Aorta (tissue), 5 donors: ENCODE measurements at regions not wholly inside any gene's neighbourhood (a gene's known extent, or its start where the extent isn't known, plus 50 kb on each side); places are given as distances from the start of the nearest gene placed in this dataset.

Experiments used
- ATAC-seq: fragments of 200-7000 bp; cut with Tn5 transposase; one replicate; pipeline ENCODE4 v1.9.1; 2022; ENCODE audit warnings: moderate library complexity; ENCODE audit not compliant: low FRiP score
- DNase-seq, 2 donors: peaks; one replicate each; pipeline ENCODE4 v3.0.0-alpha.2; 2020
- H3K27ac ChIP-seq, 2 donors: one replicate each; pipeline ENCODE4 v1.5.1; 2013; ENCODE audit warnings: low read length in 2 of 2, mild to moderate bottlenecking in 2 of 2, moderate library complexity in 2 of 2, control low read depth in 1 of 2, inconsistent platforms in 1 of 2, low read depth in 1 of 2
- H3K27me3 ChIP-seq, 2 donors: one replicate each; pipeline ENCODE4 v1.6.1; 2013; ENCODE audit warnings: control low read depth in 1 of 2, low read length in 1 of 2, mild to moderate bottlenecking in 1 of 2, moderate library complexity in 1 of 2; ENCODE audit not compliant: insufficient read depth in 2 of 2, control insufficient read depth in 1 of 2
- H3K36me3 ChIP-seq, 2 donors: one replicate each; pipeline ENCODE4 v1.6.1; 2013; ENCODE audit warnings: control low read depth in 1 of 2, low read length in 1 of 2, mild to moderate bottlenecking in 1 of 2; ENCODE audit not compliant: insufficient read depth in 2 of 2, control insufficient read depth in 1 of 2
- H3K4me1 ChIP-seq, 2 donors: one replicate each; pipeline ENCODE4 v1.6.1; 2013; ENCODE audit warnings: low read length in 2 of 2, control low read depth in 1 of 2, mild to moderate bottlenecking in 1 of 2, moderate library complexity in 1 of 2; ENCODE audit not compliant: insufficient read depth in 2 of 2, control insufficient read depth in 1 of 2
- H3K4me3 ChIP-seq, 2 donors: one replicate each; pipeline ENCODE4 v1.5.1; 2013; ENCODE audit warnings: low read length in 2 of 2, control low read depth in 1 of 2, mild to moderate bottlenecking in 1 of 2
- H3K9me3 ChIP-seq: one replicate; pipeline ENCODE4 v1.6.1; 2013; ENCODE audit warnings: mild to moderate bottlenecking, low read length; ENCODE audit not compliant: control insufficient read depth
- WGBS, 2 donors: extraction: QIAGEN DNeasy Blood & Tissue Kit; methylation state at CpG; one replicate each; pipeline ENCODE4 v1.1.7; 2013; 5-methylcytosine and 5-hydroxymethylcytosine counted together
- intact Hi-C, 2 donors: fragments of 100-400 bp; cut with DNase I; formaldehyde crosslinking; loops; one replicate each; pipeline versions ENCODE4 v1.14.2 to v1.15.0; 2022
- donor health status: healthy with polysubstance abuse.
- donor health status: Bipolar disorder and iron deficiency.
- donor health status: DM: no; HTN: no; CAD: no.
- donor health status: DM: no; HTN: no; CAD: no.
- donor health status: DM: yes; HTN: yes; CAD: no.

DNA sequence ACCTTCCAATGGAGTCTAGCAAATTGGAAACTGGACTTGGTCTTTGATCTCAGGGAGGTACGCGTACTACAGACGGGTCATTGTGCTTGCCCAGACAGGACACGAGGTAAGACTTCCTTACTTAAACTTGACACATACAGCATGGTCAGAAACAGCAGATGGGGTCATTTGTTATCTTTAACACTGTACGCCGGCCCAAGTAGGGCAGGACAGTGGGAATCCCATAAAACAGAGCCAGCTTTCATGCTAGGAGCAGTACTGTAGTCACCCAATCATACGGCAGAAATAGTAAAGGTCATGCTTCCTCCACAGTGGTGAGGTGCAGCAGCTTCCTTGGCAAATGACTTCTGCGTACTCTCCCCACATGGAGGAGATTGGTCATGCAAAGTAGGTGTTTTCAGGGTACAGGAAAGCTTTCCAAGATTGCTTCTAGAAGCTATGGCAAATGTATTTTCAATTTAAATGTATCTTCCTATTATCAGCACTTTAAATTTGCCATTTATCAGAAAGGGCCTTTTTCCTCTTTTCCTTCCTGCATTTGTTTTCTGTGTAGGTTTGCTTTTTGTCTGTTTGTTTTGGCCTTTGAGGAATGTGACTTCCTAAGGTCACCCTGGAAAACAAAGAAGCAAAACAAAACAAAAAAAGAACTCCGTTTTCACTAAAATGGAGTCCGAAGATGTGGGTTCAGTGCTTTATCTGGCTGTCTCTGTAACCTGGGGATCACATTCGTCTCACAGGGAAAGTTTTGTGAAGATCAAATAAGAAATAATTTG lies 74.0 kb upstream of the DSG1 start:
- WGBS, 2 donors = 84 to 89% methylated on average over 11 of the region's 11 CpGs

GRCh38 chr18:31244771-31245394 lies 73.1 kb upstream of the DSG1 start:
- Histone ChIP-seq H3K27ac (no peak overlapping the region), H3K4me3 (no peak overlapping the region), H3K4me1 (no peaks in the 10 kb centered on the region), H3K9me3 (peaks cover 2% of the 10 kb centered on the region), H3K27me3 (no peaks in the 10 kb centered on the region), H3K36me3 (no peaks in the 10 kb centered on the region)
- 36% methylated on average over 7 of the region's 7 CpGs for WGBS, 2 donors
- intact Hi-C loops = no loop called here
- DNase-seq (no peak), ATAC-seq (no peak)

More for the DNA sequence above, 74.0 kb upstream of the DSG1 start:
- Histone ChIP-seq H3K4me3 (no peak overlapping the region), H3K27ac (no peak overlapping the region), H3K9me3 (peaks cover 2% of the 10 kb centered on the region), H3K36me3 (no peaks in the 10 kb centered on the region), H3K4me1 (no peaks in the 10 kb centered on the region), H3K27me3 (no peaks in the 10 kb centered on the region)
- DNase-seq (no peak), ATAC-seq (no peak)
- intact Hi-C loops = no loop called here

DNA sequence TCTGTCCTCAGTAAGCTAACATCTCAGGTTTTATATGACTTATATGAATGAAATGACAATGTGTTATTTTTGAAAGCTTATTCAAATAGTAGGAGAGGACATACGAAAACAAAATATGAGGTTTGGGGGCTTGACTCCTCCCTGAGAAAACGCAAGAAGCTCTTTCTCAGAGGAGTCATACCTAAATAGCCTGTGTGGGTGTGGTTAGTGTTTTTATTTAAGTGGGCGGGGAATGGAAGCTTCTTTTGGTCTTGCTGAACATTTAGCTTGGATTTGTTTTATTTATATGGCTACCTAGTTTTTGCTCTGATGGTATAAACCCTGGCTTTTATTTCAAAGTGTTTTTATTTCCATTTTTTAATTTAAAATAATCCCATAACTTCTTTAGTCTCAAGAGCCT lies 72.1 kb upstream of the DSG1 start:
- Histone ChIP-seq H3K27me3 (no peaks in the 10 kb centered on the region), H3K36me3 (no peaks in the 10 kb centered on the region), H3K9me3 (peaks cover 2% of the 10 kb centered on the region), H3K27ac (no peak overlapping the region), H3K4me3 (no peak overlapping the region), H3K4me1 (no peaks in the 10 kb centered on the region)
- intact Hi-C loops = no loop called here
- ATAC-seq = no peak
- 81 to 84% methylated on average over 3 of the region's 3 CpGs for WGBS, 2 donors
- no peak for DNase-seq

- intact Hi-C loops = no loop called here
- Histone ChIP-seq H3K27ac (no peak overlapping the region), H3K9me3 (peaks cover 2% of the 10 kb centered on the region), H3K4me3 (no peak overlapping the region), H3K27me3 (no peaks in the 10 kb centered on the region), H3K4me1 (no peaks in the 10 kb centered on the region), H3K36me3 (no peaks in the 10 kb centered on the region)
- DNase-seq = no peak
- 84 to 98% methylated on average over 2 of the region's 2 CpGs for WGBS, 2 donors
- no peak for ATAC-seq
Measured at GRCh38 chr18:31246460-31246859, 71.5 kb upstream of the DSG1 start.

- no peak overlapping the region for H3K27ac ChIP-seq
Measured at GRCh38 chr18:31247574-31248199, 70.3 kb upstream of the DSG1 start.

GRCh38 chr18:31248783-31249521 lies 69.0 kb upstream of the DSG1 start:
- 94 to 96% methylated on average over 6 of the region's 6 CpGs for WGBS, 2 donors
- H3K27me3 ChIP-seq = no peaks in the 10 kb centered on the region
- no peaks in the 10 kb centered on the region for H3K36me3 ChIP-seq
- no peaks in the 10 kb centered on the region for H3K4me1 ChIP-seq
- intact Hi-C loops = no loop called here
- H3K9me3 ChIP-seq = no peaks in the 10 kb centered on the region
- H3K4me3 ChIP-seq = no peak overlapping the region
- no peak for ATAC-seq
- no peak for DNase-seq
- no peak overlapping the region for H3K27ac ChIP-seq

More at GRCh38 chr18:31247574-31248199, 70.3 kb upstream of the DSG1 start:
- 44 to 50% methylated on average over 6 of the region's 6 CpGs for WGBS, 2 donors
- Histone ChIP-seq H3K4me1 (no peaks in the 10 kb centered on the region), H3K27me3 (no peaks in the 10 kb centered on the region), H3K36me3 (no peaks in the 10 kb centered on the region), H3K4me3 (no peak overlapping the region), H3K9me3 (peaks cover 2% of the 10 kb centered on the region)
- DNase-seq = no peak
- intact Hi-C loops = no loop called here
- no peak for ATAC-seq

DNA sequence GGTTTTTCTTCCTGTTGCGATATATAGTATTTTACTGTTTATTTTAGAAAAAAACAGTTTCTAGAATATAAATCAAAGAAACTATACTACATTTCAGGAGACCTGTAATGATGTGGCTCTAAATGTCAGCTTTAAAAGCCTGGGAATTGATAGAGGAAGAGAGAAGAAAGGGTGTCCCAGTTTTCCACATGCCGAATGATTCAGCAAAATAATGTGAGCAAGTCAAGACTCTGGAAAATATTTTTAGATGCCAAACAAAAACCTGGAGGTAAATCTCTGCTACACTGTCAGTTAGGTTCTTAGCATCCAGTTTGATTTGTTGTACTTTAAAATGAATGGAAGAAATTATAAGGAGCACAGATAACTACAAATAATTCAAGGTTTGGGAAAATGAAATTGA lies 67.1 kb upstream of the DSG1 start:
- Histone ChIP-seq H3K27ac (no peak overlapping the region), H3K4me3 (no peak overlapping the region), H3K36me3 (no peaks in the 10 kb centered on the region), H3K27me3 (no peaks in the 10 kb centered on the region), H3K4me1 (no peaks in the 10 kb centered on the region), H3K9me3 (no peaks in the 10 kb centered on the region)
- ATAC-seq (no peak), DNase-seq (no peak)
- 44 to 51% methylated on average over 2 of the region's 2 CpGs for WGBS, 2 donors
- intact Hi-C loops = no loop called here

GRCh38 chr18:31252522-31252921 lies 65.4 kb upstream of the DSG1 start:
- H3K9me3 ChIP-seq = no peaks in the 10 kb centered on the region
- no peak overlapping the region for H3K4me3 ChIP-seq
- H3K27me3 ChIP-seq = no peaks in the 10 kb centered on the region
- WGBS, 2 donors = 69 to 76% methylated on average over 1 of the region's 1 CpG
- H3K36me3 ChIP-seq = no peaks in the 10 kb centered on the region
- H3K4me1 ChIP-seq = no peaks in the 10 kb centered on the region
- H3K27ac ChIP-seq = no peak overlapping the region
- DNase-seq (no peak), ATAC-seq (no peak)
- intact Hi-C loops = no loop called here
